HG03196 (cell line): ENCODE measurements at regions not wholly inside any gene's neighbourhood (a gene's known extent, or its start where the extent isn't known, plus 50 kb on each side); places are given as distances from the start of the nearest gene placed in this dataset.
"Not testable (repeated sequence)": the region's sequence is repeated elsewhere in the genome, so short reads cannot be mapped to it uniquely, and the experiment has no call there.

Experiments
- ATAC-seq: cut with Tn5 transposase; IDR thresholded peaks from one replicate; pipeline ENCODE4 v1.9.1; 2021; ENCODE audit not compliant: unreplicated experiment

DNA sequence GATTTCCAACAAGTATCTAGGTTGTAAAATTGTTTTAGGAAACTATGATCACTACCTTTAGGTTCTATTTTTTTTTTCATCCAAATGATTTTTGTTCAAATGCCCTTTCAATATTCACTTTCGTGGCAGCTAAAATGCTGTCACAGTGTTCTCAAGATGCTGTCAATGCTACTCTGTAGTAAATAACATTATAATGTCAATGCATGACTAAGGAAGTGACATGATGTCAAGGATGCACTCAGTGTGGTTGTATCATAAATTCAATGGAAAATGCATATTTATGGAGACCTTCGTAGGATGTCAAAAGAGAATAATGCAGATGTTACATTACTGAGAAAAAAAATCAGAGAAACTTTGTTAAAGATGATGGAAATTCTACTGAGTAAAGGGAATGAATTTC is 673.8 kb downstream of the ANKRD7 start:
- ATAC-seq = no peak

DNA sequence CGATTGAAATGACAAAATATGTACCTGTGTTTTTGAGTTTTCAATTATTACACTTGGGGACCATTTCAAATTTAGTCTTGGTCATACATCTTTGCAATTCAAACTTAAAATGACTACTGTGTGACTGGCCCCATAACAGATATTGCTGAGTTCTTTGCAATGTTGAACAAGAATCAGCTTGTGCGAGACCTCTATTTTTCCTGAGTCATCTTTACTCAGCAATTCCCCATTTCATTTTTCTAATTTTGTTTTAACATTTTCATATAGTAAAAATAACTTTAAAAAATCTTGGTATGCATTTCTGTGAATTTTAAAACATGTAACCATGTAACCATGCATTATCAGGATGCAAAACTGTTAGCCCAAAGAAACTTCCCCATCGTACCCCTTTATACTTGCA is 678.1 kb downstream of the ANKRD7 start:
- no peak for ATAC-seq

DNA sequence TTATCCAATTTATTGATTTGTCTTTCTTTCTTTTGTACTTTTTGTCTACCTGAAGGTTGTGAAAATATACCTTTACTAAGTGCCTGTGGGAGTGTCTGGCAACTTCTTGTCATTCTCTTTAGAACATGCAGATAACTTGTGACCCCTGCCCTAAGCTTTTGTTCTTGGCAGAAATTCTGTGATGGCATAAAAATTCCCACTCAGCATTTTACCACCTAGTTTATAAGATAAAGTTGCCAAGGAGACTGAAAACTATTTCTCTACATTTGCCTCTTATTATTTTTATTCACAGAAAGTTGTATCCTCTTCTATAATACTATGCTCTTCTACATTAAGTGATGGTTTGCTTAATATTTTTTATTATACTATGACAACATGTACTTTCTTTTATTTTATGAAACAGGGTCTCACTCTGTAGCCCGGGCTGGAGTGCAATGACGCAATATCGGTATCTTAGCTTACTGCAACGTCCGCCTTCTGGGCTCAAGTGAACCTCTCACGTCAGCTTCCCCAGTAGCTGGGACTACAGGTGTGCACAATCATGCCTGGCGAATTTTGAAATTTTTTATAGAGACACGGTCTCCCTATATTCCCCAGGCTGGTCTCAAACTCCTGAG is 683.5 kb downstream of the ANKRD7 start:
- no peak for ATAC-seq

DNA sequence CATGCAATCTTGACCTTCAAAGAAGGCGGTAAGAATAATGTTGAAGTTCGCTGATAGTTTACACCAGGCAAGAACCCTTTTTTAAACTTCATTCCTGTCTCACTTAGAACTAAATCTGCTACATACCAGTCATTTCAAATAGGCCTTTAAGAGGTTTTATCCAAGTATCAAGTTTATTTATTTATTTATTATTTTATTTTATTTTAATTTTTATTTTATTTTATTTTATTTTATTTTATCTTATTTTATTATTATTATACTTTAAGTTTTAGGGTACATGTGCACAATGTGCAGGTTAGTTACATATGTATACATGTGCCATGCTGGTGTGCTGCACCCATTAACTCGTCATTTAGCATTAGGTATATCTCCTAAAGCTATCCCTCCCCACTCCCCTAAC is 691.6 kb downstream of the ANKRD7 start:
- not testable (repeated sequence) for ATAC-seq

DNA sequence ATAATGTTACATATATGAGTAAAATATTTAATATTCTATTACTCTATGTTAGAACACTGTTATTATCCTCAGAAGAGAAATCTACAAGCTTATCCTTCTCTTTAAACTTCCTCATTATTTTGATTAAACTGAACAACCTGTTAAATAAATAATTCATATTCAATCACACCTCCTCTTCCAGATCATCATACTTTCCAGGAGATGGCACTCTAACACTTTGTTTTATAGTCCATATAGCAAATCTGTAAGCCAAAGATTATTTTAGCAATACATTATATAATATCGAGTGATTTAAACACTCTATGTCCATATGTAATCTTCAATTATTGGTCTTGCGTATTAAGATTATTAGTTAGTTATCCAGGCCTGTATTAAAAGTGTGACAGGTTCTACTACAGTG is 694.1 kb downstream of the ANKRD7 start:
- no peak for ATAC-seq

DNA sequence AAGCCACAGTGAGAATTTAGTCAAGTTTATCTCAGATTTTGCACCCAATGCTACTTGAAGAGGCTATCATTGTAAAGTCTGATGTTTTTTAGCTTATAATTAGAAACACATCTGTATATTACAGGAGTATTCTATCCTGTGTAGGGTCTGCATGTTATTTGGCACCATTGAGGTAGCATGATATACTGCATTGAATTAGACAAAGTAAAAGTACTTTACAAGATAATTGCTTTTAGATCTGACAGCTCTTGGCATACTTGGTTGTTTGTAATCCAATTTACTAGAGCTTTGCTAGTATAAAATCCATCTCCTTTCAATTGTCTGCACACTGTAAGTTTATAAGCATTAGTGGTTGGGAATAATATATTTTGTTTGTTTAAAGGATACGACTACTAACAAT is 714.3 kb downstream of the ANKRD7 start:
- ATAC-seq = no peak

DNA sequence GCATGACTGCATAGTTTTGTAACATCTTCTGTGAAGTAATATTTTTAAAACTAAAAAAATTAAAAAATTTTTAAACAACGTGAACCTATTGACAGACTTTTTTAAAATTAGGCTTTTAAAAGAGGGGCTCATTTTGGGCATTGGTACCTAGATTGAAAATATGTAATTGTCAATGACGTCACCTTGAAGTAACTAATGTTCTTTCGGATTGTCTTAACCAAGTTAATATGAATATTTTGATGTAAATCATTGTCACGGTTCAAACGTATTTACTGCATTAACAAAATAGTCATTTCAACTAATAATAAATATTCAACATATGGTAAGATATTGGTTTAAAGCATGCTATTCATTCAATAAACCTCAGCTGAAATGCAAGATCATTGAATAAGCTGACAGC is 719.8 kb downstream of the ANKRD7 start:
- no peak for ATAC-seq

DNA sequence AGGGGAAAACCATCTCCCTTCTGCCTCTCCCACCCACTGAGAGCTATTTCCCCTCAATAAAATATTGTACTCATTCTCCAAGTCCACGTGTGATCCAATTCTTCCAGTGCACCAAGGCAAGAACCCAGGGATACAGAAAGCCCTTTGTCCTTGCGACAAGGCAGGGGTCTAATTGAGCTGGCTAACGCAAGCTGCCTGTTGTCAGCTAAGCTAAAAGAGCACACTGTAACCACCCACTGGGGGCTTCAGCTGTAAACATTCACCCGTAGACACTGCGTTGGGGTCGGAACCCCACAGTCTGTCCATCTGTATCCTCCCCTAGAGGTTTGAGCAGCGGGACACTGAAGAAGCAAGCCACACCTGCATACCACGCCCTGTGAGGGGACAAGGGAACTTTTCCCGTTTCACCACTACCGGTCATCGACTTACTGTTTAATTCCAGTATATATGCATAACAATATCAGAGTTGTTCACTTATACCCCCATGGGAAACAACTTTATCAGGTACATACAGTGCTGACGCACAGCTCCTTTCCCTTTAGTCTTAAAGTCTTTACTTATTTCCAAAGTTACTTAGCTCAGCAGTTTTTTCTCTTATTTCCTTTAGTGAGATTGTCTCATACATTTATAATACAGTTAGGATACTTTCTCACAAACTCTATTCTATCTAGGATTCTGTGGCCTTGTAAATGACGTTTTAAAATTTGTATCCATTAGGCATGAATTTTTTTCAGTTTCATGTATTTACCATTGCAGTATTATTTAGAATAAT is 721.6 kb downstream of the ANKRD7 start:
- ATAC-seq = no peak

DNA sequence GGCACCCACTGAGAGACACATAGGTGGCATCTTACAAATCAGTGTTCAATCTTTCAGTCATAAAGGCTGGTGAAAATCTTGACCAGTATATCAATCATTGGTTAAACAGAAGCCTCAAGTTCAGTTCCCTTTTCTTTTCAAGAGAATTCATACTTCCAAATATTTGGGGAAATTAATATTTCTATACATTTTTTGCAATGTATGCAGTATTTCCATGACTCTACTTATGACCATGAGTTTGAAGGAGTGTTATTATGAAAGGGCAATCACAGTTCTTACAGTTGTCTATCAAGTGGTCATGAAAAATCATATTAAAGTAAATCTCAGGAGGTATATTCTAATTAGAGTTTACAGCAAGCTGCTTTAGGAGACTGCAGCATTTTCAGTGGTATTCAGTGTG is 724.0 kb downstream of the ANKRD7 start:
- no peak for ATAC-seq

DNA sequence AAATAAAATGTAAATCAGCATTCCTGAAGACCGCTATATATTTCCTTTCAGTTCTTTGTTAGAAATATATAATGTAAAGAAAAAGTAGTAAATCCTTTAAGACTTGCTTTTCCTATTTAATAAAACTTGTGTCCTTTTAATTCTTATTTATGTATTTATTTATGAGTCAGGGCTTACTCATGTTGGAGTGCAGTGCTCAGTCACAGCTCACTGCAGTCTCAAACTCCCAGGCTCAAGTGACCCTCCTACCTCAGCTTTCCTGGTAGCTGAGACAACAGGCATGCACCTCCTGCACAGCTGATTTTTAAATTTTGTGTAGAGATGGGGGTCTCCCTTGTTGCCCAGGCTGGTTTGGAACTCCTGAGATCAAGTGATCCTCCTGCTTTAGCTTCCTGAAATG is 724.5 kb downstream of the ANKRD7 start:
- ATAC-seq = no peak

DNA sequence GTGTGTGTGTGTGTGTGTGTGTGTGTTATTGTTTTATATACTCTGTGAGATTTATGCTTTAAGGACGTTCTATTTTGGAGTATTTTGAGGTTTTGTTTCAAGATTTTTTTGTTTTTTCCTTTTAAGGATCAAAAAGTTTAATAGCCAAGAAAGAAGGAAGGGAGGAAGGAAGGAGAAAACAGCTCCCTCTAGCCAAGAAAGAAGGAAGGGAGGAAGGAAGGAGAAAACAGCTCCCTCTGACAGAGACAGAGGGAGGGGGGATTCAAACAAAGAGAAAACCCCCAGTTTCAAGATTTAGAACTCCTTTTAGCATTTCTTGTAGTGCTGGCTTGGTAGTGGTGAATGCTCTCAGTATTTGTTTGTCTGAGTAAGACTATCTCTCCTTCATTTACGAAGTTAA is 731.8 kb downstream of the ANKRD7 start:
- not testable (repeated sequence) for ATAC-seq

DNA sequence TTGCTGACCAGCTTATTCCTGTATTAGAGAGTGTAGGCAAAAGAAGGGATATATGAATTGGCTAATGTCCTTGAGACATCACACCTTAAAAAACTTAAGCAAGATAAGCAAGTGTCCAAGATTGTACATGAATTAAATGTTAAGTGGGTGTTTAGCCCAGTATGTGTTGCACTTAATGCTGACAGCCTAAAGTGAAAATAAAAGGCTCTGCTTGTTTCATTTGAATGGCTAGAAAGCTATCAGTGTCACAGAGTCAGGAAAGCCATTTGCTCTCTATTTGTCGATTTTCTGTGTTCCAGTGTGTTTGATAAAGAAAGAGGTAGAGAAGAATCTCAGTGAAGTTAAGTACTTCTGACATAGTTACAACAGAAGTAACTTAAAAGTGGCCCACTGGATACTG is 744.9 kb downstream of the ANKRD7 start:
- ATAC-seq = no peak

DNA sequence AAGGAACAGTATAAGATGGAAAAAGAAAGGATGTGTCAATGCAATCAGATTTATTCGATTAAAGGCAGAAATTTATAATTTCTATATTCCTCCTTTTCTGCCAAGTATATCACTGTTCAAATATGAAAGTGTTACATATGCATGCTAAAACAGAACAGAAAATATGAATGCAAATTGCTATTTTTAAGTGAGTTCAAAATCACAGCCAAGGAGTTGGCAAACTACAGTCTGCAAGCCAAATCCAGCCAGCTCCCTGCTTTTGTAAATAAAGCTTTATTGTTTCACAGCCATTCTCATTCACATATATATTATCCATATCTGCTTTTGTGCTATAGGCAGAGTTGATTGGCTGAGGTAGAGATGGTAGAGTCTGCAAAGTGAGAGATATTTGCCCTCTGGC is 747.2 kb downstream of the ANKRD7 start:
- no peak for ATAC-seq

DNA sequence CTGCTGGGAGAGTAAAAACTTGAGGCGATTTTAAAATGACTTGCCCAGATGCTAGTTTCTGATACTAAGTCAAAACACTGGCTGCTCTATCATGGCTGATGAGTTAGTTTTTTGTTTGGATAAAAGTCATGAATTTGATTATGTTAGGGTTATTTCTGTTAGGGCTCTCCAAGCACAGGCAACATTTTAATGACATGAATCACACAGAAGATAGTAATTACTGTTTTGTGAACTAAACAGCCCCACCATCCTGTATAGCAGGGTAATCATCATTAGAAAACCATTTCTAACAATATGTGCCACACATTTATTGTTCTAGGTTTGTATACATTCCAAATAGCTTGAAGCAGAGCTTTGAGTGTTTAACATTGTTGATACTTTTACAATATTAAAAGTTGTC is 750.3 kb downstream of the ANKRD7 start:
- ATAC-seq = no peak

DNA sequence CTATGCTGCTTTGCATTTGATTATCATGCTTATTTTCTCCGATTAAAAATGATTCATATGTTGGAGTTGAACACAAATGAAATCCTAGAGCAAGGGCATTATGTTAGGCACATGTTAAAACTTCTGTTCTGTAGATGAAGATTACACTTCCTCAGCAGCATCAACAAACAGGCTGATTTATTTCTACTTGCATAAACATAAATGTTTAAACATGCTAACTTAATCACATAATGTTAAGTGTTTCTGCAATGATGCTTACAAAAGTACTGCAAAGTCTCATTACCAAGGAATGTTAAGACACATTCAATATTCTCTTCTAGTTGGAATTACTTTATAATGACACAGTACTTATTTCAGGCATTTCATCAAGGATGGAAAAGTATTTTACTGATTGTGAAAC is 770.8 kb downstream of the ANKRD7 start:
- no peak for ATAC-seq

DNA sequence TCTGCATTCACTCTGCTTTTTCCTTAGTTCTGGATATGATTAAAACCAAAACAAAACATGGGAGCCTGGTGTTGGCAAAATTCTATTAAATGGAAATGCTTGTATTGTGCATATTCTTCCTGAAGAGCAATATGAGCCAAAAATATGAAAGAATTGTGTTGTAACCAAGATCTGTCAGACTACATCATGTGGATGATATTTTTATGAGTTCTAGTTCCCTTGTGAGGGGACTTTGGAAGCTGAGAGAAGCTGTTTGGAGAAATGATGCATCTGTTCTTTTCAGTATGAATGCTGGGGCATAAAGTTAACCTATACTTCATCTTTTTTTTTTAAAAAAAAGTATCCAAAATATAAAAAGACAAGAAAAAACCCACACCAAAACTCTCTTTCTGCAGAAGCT is 782.7 kb downstream of the ANKRD7 start:
- no peak for ATAC-seq

DNA sequence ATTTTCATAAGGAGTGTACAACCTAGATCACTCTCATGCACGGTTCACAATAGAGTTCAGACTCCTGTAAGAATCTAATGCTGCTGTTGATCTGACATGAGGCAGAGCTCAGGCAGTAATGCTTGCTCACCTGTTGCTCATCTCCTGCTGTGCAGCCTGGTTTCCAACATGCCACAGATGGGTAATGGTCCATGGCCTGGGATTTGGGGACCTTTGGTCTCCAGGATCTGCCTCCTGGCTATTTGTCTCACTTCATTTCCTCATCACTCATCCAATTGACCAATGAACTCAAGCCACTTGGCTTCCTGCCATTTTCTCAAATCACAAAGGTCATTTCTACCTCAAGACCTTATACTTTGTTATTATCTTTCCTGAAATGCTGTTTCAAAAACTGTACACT is 786.1 kb downstream of the ANKRD7 start:
- no peak for ATAC-seq

DNA sequence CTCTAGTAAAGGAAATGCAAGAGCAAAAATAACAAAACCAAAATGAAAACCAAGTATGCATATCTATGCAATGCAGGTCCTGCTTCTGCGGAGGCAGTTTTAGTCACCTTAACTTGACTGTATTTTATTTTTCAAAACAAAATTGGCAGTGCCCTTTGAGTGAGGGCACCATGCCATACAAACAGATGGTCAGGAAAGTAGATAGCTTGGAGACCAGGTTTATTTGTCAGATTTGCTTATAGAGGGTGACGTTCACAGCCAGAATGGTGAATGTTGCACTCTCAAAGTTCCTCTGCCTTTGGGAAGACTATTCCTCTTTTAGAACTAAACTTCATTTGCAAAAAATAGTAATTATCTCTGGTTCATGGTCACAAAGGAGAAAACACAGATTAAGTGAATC is 801.9 kb downstream of the ANKRD7 start:
- ATAC-seq = no peak

DNA sequence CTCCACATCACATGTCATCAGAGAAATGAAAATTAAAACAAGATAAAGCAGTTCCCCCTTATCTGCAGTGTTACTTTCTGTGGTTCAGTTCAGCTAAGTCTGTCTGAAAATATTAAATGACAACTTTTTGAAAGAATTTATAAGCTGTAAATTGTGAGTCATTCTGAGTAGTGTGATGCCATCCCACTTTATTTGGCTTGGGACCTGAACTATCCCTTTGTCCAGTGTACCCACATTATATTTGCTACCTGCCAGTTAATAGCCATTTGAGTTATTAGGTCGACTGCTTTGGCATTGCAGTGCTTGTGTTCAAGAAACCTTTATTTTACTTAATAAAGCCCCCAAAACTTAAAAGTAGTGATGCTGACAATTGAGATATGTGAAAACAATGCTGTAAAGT is 804.2 kb downstream of the ANKRD7 start:
- no peak for ATAC-seq

DNA sequence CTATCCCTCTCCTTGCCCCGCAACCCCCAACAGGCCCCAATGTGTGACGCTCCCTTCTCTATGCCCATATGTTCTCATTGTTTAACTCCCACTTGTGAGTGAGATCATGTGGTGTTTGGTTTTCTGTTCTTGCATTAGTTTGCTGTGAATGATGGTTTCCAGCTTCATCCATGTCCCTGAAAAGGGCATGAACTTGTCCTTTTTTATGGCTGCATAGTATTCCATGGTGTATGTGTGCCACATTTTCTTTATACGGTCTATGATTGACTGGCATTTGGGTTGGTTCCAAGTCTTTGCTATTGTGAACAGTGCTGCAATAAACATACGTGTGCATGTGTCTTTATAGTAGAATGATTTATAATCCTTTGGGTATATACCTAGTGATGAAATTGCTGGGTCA is 807.6 kb downstream of the ANKRD7 start:
- not testable (repeated sequence) for ATAC-seq

DNA sequence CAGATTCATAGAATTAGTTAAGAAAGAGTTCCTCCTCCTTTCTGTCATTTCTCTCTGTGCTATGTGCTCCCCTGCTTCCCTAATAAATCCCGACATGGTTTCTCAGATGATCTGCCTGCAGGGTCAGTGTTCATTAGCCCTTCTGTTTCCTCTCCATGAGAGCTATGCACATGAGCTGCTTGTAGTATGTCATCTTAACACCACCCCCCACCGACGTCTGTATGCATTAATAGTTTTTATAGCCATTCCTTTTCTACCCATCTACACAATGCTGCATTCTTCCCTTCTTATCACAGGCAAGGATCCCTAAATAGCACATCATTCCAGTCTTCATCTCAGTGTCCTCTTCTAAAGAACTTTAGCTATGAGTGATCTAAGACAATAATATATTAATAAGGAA is 809.1 kb downstream of the ANKRD7 start:
- no peak for ATAC-seq

DNA sequence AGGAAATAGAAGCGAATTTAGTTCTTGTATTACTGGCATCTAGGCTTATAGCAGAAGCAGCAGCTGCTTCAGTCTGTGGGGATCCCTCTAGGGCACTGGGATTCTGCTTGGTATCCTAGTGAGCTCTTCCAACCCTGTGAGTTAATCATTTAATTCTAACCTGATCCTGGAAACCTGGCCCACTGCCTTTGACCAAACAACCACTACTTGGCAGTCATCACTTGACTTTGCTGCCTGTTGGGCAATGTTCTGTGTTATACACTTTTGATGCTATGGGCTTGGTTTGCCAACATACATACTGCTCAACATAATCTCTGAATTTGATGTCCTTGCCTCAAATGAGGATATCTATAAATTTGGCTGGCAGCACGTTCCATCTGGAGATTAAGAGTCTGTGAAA is 813.4 kb downstream of the ANKRD7 start:
- ATAC-seq = no peak

DNA sequence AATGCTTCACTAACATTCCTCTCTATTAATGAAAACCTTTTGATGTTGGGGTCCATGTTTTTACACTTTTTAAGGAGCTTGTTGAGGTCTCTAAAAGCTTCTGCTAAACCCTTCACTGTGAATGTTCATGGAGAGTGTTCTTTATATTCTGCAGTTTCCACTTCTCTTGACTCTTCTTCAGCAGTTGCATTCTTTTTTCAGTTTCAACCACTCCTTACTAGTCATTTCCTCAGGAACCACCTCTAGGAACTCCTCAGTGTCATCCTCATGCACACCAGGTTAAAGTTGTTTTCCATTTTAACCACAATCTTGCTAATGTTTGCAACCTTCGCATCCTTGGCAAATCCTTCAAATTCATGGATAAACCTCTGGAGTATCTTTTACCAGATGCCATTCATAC is 821.6 kb downstream of the ANKRD7 start:
- no peak for ATAC-seq
